ENCODE measurements at regions not wholly inside any gene's neighbourhood (a gene's known extent, or its start where the extent isn't known, plus 50 kb on each side); places are given as distances from the start of the nearest gene placed in this dataset.
A peak's percentile ranks its signal among the peaks of the same experiment; 100 is the strongest.

DNA sequence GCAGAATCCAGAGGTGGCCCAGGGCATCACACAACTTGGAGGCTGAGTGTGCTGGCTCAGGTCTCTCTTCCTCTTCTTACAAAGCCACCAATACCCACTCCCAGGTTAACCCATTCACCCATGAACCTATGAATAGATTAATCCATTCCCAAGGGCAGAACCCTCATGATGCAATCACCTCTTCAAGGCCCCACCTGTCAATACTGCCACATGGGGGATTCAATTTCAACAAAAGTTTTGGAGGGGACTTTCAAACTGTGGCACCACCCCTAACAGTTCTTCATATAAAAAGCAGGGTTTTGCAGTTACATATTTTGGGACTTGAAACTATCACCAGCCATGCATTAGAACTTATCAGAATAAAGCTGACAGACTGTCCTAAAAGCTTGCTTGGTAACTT is 193.6 kb upstream of the RNF32 start:
- no peak for ATAC-seq (replicated peaks in 6 of 8)

DNA sequence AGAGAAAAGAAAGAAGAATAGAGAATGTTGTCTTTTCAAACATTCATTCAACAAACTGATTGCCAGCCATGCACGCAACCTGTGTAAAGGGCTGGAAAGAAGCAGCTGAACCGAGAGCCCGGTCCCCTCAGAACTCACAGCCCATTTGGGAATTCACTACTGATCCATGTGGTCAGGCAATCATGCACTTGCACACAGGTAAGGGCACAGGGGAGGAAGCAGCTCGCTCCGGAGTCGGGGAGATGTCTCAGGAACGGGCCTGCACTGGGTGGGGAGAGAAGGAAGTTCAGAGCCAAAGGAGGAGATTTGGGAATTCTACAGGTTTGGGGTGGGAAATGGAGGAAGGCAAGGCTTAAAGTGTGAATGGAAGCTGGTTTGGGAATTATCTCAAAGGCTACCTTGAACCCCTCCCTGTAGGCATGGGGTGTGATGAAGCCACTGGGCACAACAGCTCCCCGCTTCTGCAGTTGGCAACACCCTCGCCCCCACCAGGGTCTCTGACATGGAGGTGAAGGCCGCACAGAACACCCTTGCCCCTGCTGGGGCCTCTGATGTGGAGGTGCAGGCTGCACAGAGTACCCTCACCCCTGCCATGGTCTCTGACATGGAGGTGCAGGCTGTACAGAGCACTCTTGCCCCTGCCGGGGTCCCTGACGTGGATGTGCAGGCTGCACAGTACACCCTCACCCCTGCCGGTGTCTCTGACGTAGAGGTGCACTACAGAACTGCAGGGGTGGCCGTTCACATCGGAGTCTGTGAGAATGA is 194.4 kb upstream of the RNF32 start:
- ATAC-seq (replicated peaks in 6 of 8): no peak
- H3K4me3 ChIP-seq: no peak overlapping the region
- WGBS, 10 experiments: 10 to 100% (median 59%) methylated on average over 2 to 13 of the region's 16 CpGs
- no peak overlapping the region for H3K27ac ChIP-seq
- in situ Hi-C loops (cut with MboI; ENCODE audit: low pct_unique_long_range_greater_than_20kb in 2 of 9, low sequenced_read_pairs in 9 of 9, unreplicated experiment in 9 of 9): no loop called here
- H3K4me1 ChIP-seq (replicated peaks in 1 of 2): no peaks in the 10 kb centered on the region

More for the DNA sequence above, 193.6 kb upstream of the RNF32 start:
- Histone ChIP-seq H3K4me1 (replicated peaks in 1 of 2) (no peaks in the 10 kb centered on the region), H3K4me3 (no peak overlapping the region), H3K27ac (no peak overlapping the region)
- in situ Hi-C loops (cut with MboI; ENCODE audit: low pct_unique_long_range_greater_than_20kb in 2 of 9, low sequenced_read_pairs in 9 of 9, unreplicated experiment in 9 of 9): no loop called here

DNA sequence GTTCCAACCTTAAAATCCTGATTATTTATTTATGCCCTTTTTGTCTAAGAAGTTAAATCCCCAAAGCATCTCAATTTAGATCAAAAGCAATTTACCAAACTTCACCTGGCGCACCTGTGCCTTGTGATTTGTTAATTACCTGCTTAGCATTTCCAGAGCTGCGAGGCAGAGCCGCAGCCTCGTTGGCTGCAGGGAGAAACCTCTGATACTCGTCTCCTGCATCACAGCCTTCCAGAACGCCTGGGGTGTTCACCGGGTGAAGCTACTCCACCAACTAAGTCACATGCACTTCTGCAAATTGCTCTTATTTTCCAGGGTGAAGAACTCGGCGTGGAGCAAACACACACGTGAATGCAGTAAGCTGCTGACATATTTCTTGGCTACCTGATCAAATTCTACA is 198.1 kb upstream of the RNF32 start:
- ATAC-seq (replicated peaks in 6 of 8): no peak
- 0 to 58% (median 48%) methylated on average over 2 to 10 of the region's 10 CpGs; no CpG with 5 or more reads in 5 of the 10 experiments for WGBS, 10 experiments
- Histone ChIP-seq H3K27ac (no peak overlapping the region), H3K4me3 (no peak overlapping the region), H3K4me1 (replicated peaks in 1 of 2) (no peaks in the 10 kb centered on the region)
- in situ Hi-C loops (cut with MboI; ENCODE audit: low pct_unique_long_range_greater_than_20kb in 2 of 9, low sequenced_read_pairs in 9 of 9, unreplicated experiment in 9 of 9): no loop called here

DNA sequence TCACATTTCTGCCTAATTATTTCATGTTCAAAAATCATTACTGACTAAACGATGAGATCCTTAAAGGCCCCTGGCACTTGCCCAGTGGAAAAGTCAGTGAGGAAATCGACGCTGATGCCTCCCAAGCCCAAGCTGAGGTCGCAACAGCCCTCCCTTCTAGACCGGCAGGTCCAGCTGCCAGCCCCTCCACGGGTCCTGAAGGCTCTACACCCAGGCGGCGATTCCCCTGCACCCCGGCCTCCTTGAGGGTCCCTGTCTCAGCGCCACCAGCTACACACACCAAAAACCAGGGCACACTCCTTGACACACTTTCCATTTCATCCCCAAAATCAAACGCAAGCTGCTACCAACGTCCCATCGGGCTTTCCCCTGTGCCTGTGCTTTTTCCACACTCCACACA is 200.1 kb upstream of the RNF32 start:
- WGBS, 10 experiments: 0 to 90% (median 52%) methylated on average over 1 to 5 of the region's 13 CpGs; no CpG with 5 or more reads in 7 of the 10 experiments
- no peak for ATAC-seq (replicated peaks in 6 of 8)
- Histone ChIP-seq H3K4me1 (replicated peaks in 1 of 2) (no peaks in the 10 kb centered on the region), H3K4me3 (no peak overlapping the region), H3K27ac (no peak overlapping the region)
- in situ Hi-C loops (cut with MboI; ENCODE audit: low pct_unique_long_range_greater_than_20kb in 2 of 9, low sequenced_read_pairs in 9 of 9, unreplicated experiment in 9 of 9): no loop called here

DNA sequence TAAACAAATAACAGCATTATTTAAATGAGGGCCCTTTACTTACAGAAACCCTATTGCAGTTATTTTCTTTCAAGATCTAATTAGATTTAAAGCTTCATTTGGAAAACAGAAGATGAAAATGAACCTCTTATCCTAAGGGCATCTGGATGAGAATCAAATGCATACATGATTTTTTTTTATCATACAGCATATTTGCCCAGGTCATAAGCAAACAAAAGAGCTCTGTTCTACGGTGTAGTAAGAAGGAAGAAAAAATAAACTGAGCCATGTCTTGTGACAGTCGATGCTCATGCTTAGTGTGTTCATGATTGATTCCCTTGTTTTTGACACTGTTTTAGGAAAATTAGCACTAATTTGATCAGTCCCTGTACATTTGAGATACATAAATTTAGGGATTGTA is 202.6 kb upstream of the RNF32 start:
- Histone ChIP-seq H3K27ac (no peak overlapping the region), H3K4me1 (replicated peaks in 1 of 2) (no peaks in the 10 kb centered on the region), H3K4me3 (no peak overlapping the region)
- in situ Hi-C loops (cut with MboI; ENCODE audit: low pct_unique_long_range_greater_than_20kb in 2 of 9, low sequenced_read_pairs in 9 of 9, unreplicated experiment in 9 of 9): no loop called here
- WGBS, 10 experiments: 6 to 88% (median 41%) methylated on average over 1 to 2 of the region's 2 CpGs; no CpG with 5 or more reads in 3 of the 10 experiments
- ATAC-seq (replicated peaks in 6 of 8): peak in 1 of 8 experiments; percentile 70

DNA sequence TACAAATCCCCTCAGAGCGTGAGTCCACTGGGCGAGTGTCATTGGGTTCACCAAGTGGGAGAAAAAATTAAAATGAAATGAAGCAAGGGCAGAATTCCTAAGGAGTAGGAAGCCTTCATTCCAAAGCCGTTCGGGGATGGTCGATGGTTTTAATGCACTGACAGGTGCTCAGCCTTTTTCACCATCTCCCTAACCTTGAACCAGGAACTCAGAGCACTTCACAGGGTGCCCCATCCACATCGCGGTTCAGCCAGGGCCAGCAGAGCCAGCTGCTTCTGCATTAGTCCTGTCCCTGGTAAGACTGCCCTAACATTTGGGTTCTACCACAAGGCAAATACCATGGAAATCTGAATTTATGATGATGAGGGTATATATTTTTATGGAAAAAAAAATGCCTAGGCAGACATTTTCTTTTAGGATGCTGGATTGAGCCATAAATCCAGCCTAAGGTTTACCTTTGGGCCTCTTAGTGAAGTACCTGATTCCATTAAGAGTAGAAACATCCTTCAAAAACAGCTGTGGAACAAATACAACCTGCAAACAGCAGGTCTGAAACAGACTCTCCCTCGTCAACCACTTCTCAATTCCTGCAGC is 203.5 kb upstream of the RNF32 start:
- Histone ChIP-seq H3K4me1 (replicated peaks in 1 of 2) (no peaks in the 10 kb centered on the region), H3K4me3 (no peak overlapping the region), H3K27ac (no peak overlapping the region)
- no peak for ATAC-seq (replicated peaks in 6 of 8)
- in situ Hi-C loops (cut with MboI; ENCODE audit: low pct_unique_long_range_greater_than_20kb in 2 of 9, low sequenced_read_pairs in 9 of 9, unreplicated experiment in 9 of 9): no loop called here
- WGBS, 10 experiments: 0 to 80% (median 60%) methylated on average over 1 to 7 of the region's 8 CpGs; no CpG with 5 or more reads in 1 of the 10 experiments

DNA sequence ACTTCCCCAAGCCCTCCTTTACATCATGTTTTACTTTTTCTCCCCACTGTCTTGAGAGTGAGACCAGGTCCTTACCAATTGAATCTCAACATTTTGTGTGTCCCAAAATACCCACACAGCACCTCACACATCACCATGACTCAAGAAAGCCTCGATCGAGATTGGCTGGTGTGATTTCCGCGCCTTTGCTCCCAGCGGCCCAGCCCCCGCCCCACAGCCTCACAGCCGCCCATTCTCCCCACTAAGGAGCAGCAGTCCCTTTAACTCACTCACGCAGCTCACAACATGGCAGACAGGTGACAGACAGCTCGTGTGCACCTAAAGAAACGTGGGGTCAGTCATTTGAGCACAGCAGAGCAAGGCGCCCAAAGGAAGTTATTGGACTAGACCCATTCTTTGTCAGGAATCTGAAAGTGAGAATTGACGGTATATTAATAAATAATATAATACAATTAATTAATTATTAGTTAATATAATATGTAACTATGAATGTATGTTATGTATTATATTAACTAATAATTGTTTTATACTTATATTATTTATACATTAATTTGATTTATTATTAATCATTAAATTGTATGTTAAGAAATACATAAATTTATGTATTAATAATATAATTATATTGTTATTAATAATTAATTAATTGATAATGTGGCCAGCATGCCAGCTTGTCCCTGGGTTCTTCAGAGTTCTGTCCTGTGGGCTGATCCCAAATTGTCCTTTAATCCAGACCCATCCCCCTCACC is 204.9 kb upstream of the RNF32 start:
- no peak overlapping the region for H3K27ac ChIP-seq
- ATAC-seq (replicated peaks in 6 of 8): no peak
- in situ Hi-C loops (cut with MboI; ENCODE audit: low pct_unique_long_range_greater_than_20kb in 2 of 9, low sequenced_read_pairs in 9 of 9, unreplicated experiment in 9 of 9): no loop called here
- 0 to 100% (median 61%) methylated on average over 1 to 9 of the region's 12 CpGs for WGBS, 10 experiments
- no peaks in the 10 kb centered on the region for H3K4me1 ChIP-seq (replicated peaks in 1 of 2)
- H3K4me3 ChIP-seq: no peak overlapping the region

DNA sequence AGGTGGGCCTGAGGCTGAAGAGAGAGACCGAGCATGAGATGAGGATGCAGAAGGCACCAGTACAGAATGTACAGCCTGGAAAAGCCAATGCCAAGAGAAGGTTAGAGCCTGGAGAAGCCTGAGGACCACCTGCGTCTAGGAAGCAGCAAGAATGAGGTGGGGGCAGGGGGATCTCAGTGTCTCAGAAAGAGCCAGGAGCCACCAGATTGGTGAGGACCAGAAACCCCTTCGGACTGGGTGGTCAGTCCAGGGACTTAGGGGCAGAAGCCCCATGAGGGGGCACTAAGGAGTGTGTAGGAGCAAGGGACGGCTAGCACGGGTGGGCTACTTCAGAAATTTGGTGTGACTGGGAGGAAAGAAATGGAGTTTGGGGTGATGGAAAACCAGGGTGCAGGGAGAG is 205.9 kb upstream of the RNF32 start:
- 0 to 100% (median 40%) methylated on average over 1 to 4 of the region's 5 CpGs; no CpG with 5 or more reads in 1 of the 10 experiments for WGBS, 10 experiments
- Histone ChIP-seq H3K4me3 (no peak overlapping the region), H3K27ac (no peak overlapping the region), H3K4me1 (replicated peaks in 1 of 2) (no peaks in the 10 kb centered on the region)
- in situ Hi-C loops (cut with MboI; ENCODE audit: low pct_unique_long_range_greater_than_20kb in 2 of 9, low sequenced_read_pairs in 9 of 9, unreplicated experiment in 9 of 9): no loop called here
- no peak for ATAC-seq (replicated peaks in 6 of 8)

DNA sequence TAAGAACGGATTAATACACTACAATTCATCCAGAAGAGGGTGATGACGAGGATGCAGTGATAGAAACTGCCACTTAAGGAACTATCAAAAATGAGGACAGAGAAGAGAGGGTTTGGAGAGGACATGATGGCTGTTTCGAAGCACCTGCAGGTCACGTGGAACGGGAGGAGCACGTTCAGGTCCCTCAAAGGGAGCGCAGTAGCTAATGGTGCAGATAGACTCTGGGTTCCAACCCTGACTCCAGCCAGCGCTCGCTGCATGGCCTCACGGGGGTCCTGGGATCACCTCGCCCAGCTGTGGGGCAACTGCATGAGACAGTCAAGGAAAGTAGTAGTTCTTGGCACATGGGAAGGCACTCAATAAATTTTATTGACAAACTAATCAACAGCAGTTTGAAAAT is 208.6 kb upstream of the RNF32 start:
- WGBS, 10 experiments: 3 to 100% (median 57%) methylated on average over 1 to 10 of the region's 11 CpGs; no CpG with 5 or more reads in 2 of the 10 experiments

DNA sequence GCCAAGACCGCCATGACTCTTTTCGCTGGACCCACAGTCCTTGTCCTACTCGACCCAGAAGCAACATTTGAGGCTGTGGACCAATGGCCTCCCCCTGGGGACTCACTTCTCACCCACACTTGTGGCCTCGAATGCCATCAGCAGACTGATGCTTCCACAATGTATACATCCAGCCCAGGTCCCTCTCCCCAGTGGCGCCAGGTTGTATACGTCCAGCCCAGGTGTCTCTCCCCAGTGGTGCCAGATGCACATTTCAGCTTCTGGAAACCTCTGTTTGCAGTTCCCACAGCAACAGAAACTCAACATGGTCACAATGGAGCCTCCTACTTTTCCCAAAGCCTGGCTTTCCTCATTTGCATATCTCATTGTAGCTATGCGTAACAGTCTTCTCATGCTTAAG is 210.5 kb upstream of the RNF32 start:
- in situ Hi-C loops (cut with MboI; ENCODE audit: low pct_unique_long_range_greater_than_20kb in 2 of 9, low sequenced_read_pairs in 9 of 9, unreplicated experiment in 9 of 9): no loop called here
- H3K27ac ChIP-seq: no peak overlapping the region

More for the DNA sequence above, 208.6 kb upstream of the RNF32 start:
- H3K4me1 ChIP-seq (replicated peaks in 1 of 2): no peaks in the 10 kb centered on the region
- no peak overlapping the region for H3K4me3 ChIP-seq
- H3K27ac ChIP-seq: no peak overlapping the region
- in situ Hi-C loops (cut with MboI; ENCODE audit: low pct_unique_long_range_greater_than_20kb in 2 of 9, low sequenced_read_pairs in 9 of 9, unreplicated experiment in 9 of 9): no loop called here
- no peak for ATAC-seq (replicated peaks in 6 of 8)

DNA sequence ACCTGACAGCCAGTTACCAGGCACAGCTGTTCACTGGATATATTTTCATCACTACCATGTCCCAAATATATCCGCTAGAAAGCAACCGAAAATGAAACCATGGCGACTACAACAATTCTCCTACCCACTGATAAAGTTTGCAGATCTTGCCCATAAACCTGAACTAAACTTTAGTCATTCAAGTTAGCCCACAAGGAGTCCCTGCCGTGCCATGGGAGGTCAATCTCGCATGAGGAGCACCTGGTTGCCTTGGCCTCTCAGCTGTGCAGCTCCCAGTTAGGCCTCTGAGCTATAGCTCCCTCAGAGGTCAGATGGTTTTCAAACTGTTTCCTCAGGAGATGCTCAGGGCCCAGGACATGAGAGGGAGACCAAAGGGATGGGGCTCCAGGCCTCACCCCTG is 211.1 kb upstream of the RNF32 start:
- no peak for ATAC-seq (replicated peaks in 6 of 8)
- Histone ChIP-seq H3K27ac (no peak overlapping the region), H3K4me1 (replicated peaks in 1 of 2) (no peaks in the 10 kb centered on the region), H3K4me3 (no peak overlapping the region)
- WGBS, 10 experiments: 13 to 100% (median 71%) methylated on average over 2 to 5 of the region's 5 CpGs; no CpG with 5 or more reads in 3 of the 10 experiments
- in situ Hi-C loops (cut with MboI; ENCODE audit: low pct_unique_long_range_greater_than_20kb in 2 of 9, low sequenced_read_pairs in 9 of 9, unreplicated experiment in 9 of 9): no loop called here

More for the DNA sequence above, 210.5 kb upstream of the RNF32 start:
- no peaks in the 10 kb centered on the region for H3K4me1 ChIP-seq (replicated peaks in 1 of 2)
- WGBS, 10 experiments: 24 to 80% (median 56%) methylated on average over 1 to 6 of the region's 7 CpGs; no CpG with 5 or more reads in 3 of the 10 experiments
- no peak overlapping the region for H3K4me3 ChIP-seq
- ATAC-seq (replicated peaks in 6 of 8): peak in 1 of 8 experiments; percentile 12

DNA sequence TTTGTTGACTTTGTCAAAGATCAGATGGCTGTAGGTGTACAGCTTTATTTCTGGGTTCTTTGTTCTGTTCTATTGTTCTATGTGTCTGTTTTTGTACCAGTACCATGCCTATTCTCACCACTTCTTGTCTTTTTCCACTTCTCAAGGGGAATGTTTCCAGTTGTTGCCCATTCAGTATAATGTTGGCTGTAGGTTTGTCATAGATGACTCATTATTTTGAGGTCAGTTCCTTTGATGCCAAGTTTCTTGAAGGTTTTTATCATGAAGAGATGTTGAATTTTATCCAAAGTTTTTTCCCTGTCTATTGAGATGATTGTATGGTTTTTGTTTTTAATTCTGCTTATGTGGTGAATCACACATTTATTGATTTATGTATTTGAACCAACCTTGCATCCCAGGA is 216.7 kb upstream of the RNF32 start:
- in situ Hi-C loops (cut with MboI; ENCODE audit: low pct_unique_long_range_greater_than_20kb in 2 of 9, low sequenced_read_pairs in 9 of 9, unreplicated experiment in 9 of 9): no loop called here
- Histone ChIP-seq H3K4me3 (no peak overlapping the region), H3K4me1 (replicated peaks in 1 of 2) (no peaks in the 10 kb centered on the region), H3K27ac (no peak overlapping the region)
- no peak for ATAC-seq (replicated peaks in 6 of 8)

DNA sequence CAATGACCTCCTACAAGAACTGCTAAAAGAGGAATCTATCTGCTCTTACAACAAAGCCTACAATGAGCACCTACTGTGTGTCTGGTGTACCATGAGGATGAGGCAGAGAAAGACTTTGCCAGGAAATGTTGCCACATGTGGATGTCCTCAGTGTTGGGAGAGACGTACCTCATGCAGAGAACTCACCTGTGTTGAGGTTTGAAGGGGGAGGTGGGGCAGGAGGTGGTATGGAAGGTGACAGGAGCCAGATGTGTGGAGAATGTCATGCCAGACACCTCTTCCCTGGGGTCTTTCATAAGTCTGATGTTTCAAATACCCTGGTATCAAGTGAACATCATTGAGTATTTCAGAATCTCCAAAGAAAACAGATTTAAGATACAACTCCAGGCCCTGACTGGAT is 220.1 kb upstream of the RNF32 start:
- in situ Hi-C loops (cut with MboI; ENCODE audit: low pct_unique_long_range_greater_than_20kb in 2 of 9, low sequenced_read_pairs in 9 of 9, unreplicated experiment in 9 of 9): no loop called here
- H3K4me1 ChIP-seq (replicated peaks in 1 of 2): no peaks in the 10 kb centered on the region
- no peak overlapping the region for H3K4me3 ChIP-seq
- WGBS, 10 experiments: 17 to 80% (median 40%) methylated on average over 1 of the region's 1 CpG; no CpG with 5 or more reads in 5 of the 10 experiments
- no peak overlapping the region for H3K27ac ChIP-seq
- no peak for ATAC-seq (replicated peaks in 6 of 8)
